NT2/D1 (cell line): ENCODE measurements at regions not wholly inside any gene's neighbourhood (a gene's known extent, or its start where the extent isn't known, plus 50 kb on each side); places are given as distances from the start of the nearest gene placed in this dataset.

Experiments
- SUZ12 ChIP-seq: IDR thresholded peaks from 2 replicates; pipeline ENCODE4 v1.6.1; 2011; ENCODE audit not compliant: insufficient read length, insufficient read depth; ENCODE audit errors: extremely low read depth
- YY1 ChIP-seq: IDR thresholded peaks from 2 replicates; pipeline ENCODE4 v1.6.1; 2011; ENCODE audit not compliant: insufficient read length, insufficient read depth

GRCh38 chr11:11071486-11071885, 213.6 kb upstream of the ZBED5 start:
- no peak for TF ChIP-seq YY1
- TF ChIP-seq SUZ12: no peak
